ENCODE measurements at regions not wholly inside any gene's neighbourhood (a gene's known extent, or its start where the extent isn't known, plus 50 kb on each side); places are given as distances from the start of the nearest gene placed in this dataset.
A peak's percentile ranks its signal among the peaks of the same experiment; 100 is the strongest.

DNA sequence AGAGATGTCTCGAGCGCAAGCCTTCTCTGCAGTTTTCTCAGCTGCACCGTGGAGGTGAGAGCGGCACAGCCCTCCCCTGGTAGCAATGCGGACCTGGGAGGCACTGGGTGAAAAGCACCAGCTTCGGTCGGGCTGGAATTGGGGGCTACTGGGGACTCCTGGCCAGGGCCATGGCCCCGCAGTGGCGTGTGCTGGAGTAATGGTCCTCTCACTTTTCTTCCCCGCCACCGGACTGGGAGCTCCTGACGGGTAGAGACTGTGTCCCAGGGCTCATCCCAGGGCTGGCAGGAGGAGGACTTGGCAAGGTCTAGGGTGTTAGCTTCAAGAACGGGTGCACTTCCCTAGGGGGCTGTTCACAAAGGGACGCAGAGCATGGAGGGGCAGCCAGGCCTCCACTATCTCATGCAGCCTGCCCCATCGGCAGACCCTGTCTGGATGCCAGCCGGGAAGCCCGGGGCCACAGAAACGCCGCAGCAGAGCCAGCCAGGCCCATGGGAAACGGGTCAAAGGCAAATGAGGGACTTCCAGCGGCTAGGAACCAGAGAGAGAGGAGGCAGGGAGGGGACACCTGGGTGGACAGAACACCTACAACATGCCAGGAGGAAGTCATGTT is 92.6 kb upstream of the MVB12B start:
- in situ Hi-C loops (cut with MboI; ENCODE audit: low sequenced_read_pairs, unreplicated experiment): loop anchor here (10.0 kb wide), 1 partner anchor 829 kb away; no protein-coding TSS in a partner anchor
- peak; percentile 15 for DNase-seq (ENCODE audit: low spot score)
- TF ChIP-seq, protein P1, sequence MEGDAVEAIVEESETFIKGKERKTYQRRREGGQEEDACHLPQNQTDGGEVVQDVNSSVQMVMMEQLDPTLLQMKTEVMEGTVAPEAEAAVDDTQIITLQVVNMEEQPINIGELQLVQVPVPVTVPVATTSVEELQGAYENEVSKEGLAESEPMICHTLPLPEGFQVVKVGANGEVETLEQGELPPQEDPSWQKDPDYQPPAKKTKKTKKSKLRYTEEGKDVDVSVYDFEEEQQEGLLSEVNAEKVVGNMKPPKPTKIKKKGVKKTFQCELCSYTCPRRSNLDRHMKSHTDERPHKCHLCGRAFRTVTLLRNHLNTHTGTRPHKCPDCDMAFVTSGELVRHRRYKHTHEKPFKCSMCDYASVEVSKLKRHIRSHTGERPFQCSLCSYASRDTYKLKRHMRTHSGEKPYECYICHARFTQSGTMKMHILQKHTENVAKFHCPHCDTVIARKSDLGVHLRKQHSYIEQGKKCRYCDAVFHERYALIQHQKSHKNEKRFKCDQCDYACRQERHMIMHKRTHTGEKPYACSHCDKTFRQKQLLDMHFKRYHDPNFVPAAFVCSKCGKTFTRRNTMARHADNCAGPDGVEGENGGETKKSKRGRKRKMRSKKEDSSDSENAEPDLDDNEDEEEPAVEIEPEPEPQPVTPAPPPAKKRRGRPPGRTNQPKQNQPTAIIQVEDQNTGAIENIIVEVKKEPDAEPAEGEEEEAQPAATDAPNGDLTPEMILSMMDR (IDR thresholded peaks at IDR 0.05; ENCODE audit: borderline replicate concordance, control extremely low read depth, extremely low read depth, insufficient read depth, missing control alignments): no peak

DNA sequence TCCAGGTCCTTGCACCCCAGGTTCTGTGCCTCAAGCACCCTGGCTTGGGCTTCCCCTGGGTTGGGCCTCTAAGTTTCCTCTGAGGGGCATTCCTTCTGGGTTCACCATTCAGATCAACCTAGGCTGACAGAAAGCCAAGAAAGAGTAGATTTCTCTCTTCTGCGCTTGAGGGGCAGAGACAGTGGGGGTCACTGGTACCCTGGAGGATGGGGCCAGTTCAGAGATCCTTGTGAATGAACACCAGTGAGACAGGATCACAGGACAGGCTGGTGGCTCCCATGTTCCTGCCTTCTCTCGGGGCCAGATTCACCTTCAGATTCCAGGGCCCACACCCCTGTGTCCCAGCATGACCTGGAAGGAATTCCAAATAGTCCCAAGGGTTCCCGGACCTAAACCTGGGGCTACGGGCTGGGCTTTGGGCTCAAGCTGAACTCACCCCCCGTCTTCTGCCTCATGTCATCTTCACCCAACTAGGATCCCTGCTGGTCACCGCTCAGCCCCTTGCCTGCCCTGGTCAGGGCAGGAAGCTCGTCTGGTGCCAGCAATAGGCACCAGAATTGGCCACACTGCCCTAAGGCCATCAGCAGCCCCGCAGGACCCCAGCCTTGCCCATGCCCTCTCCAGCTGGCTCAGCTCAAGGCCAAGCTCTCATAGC is 91.8 kb upstream of the MVB12B start:
- in situ Hi-C loops (cut with MboI; ENCODE audit: low sequenced_read_pairs, unreplicated experiment): loop anchor here (10.0 kb wide), 1 partner anchor 830 kb away; no protein-coding TSS in a partner anchor
- DNase-seq (ENCODE audit: low spot score): no peak
- TF ChIP-seq, protein P1 (IDR thresholded peaks at IDR 0.05; ENCODE audit: borderline replicate concordance, control extremely low read depth, extremely low read depth, insufficient read depth, missing control alignments): no peak

DNA sequence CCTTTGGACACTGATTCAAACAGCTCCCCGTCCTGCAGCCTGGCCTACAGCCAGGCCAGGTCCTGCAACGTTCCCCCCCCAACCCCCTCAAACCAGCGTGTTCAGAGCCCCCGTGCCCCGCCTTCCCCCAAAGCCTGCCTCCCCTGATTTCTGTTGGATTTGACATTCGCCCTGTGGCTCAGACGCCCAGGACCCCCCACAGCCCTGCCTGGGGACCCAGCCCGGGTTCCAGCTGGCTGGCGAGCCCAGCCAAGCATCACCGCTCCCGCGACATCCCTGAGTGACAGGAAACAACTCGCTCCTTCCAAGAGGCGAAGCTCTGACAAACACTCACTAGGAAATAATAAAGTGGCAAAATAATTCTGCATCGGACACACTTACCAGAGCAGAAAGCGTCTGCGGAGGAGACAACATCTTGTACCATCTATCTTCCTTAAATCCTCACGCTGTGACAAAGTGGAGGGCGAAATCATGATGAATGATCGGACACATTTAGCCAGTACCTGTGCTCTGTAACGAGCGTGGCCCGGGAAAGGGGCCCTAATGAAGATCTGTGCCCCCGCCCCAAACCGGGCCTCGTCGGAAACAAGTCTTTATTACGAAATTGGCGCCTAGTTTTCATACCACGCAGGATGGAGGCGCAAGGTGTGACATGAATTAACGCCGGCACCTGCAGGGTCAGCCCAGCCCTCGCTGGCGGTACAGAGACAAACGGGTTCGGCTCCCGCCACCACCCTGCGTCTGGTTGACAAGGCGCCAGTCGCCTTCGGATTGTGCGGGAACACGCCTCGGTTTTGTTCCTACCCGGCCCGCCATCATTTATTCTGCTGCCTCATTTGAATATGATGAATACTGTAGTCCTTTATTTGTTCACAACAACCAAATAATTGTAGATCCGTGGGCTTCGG is 91.0 kb upstream of the MVB12B start:
- in situ Hi-C loops (cut with MboI; ENCODE audit: low sequenced_read_pairs, unreplicated experiment): loop anchor here (10.0 kb wide), 1 partner anchor 831 kb away; no protein-coding TSS in a partner anchor
- DNase-seq (ENCODE audit: low spot score): no peak
- TF ChIP-seq, protein P1 (IDR thresholded peaks at IDR 0.05; ENCODE audit: borderline replicate concordance, control extremely low read depth, extremely low read depth, insufficient read depth, missing control alignments): no peak

DNA sequence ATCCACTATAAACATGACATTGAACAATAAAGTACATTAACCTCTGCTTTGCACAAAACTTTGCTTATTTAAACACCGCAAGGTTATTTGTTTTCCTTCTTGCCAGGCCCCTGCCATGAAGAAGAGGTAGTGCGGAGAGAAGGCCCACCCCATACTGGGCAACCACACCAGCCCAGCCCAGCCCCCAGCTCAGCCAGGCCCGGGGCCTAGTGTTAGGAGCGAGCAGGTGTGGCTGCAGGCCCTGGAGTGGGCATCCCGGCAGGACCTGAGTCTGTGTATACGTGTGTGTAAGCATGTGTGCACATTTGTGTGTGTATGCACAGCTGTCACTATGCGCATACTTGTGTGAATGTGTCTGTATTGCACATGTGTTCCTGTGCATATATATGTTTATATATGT is 90.4 kb upstream of the MVB12B start:
- in situ Hi-C loops (cut with MboI; ENCODE audit: low sequenced_read_pairs, unreplicated experiment): loop anchor here (10.0 kb wide), 1 partner anchor 831 kb away; no protein-coding TSS in a partner anchor
- peak; percentile 22 for DNase-seq (ENCODE audit: low spot score)
- TF ChIP-seq, protein P1 (IDR thresholded peaks at IDR 0.05; ENCODE audit: borderline replicate concordance, control extremely low read depth, extremely low read depth, insufficient read depth, missing control alignments): no peak

DNA sequence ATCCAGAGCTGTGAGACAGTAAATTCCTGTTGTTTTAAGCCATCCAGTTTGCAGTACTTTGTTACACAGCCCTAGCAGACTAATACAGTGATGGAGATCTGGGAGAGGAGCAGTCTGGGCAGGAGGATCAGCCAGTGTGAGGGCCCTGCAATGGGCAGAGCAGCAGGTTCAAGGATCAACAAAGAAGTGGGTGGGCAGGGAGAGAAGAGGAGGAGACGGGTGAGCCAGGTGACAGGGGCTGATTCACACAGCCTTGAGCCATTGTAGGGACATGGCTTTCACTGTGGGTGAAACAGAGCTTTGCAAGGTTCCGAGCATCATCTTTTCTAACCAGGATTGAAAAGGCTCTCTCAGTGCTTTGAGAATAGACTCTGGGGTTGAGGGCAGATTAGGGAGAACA is 88.2 kb upstream of the MVB12B start:
- TF ChIP-seq, protein P1 (IDR thresholded peaks at IDR 0.05; ENCODE audit: borderline replicate concordance, control extremely low read depth, extremely low read depth, insufficient read depth, missing control alignments): no peak
- in situ Hi-C loops (cut with MboI; ENCODE audit: low sequenced_read_pairs, unreplicated experiment): loop anchor here (10.0 kb wide), 1 partner anchor 834 kb away; no protein-coding TSS in a partner anchor
- no peak for DNase-seq (ENCODE audit: low spot score)

DNA sequence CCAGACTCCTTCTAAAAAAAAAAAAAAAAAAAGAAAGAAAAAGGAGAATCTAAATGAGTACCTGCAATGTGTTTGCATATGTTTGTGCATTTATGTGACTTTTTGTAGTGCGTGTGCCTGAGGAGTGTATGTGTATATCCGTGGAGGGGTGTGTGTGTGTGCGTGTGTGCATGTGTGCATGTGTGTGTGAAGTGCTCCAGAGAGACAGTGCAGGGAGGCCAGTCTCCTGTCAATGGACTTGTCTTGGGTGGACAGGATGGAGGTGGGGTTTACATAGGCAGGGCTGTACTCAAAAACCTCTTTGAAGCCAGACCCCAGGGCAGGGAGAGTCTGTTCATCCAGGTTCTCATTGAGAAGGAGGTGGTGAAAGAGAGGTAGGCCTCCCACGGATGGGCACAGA is 87.1 kb upstream of the MVB12B start:
- TF ChIP-seq, protein P1 (IDR thresholded peaks at IDR 0.05; ENCODE audit: borderline replicate concordance, control extremely low read depth, extremely low read depth, insufficient read depth, missing control alignments): no peak
- no peak for DNase-seq (ENCODE audit: low spot score)
- in situ Hi-C loops (cut with MboI; ENCODE audit: low sequenced_read_pairs, unreplicated experiment): loop anchor here (10.0 kb wide), 1 partner anchor 835 kb away; no protein-coding TSS in a partner anchor

All from GM13976 (cell line).